ENCODE measurements at regions not wholly inside any gene's neighbourhood (a gene's known extent, or its start where the extent isn't known, plus 50 kb on each side); places are given as distances from the start of the nearest gene placed in this dataset.

DNA sequence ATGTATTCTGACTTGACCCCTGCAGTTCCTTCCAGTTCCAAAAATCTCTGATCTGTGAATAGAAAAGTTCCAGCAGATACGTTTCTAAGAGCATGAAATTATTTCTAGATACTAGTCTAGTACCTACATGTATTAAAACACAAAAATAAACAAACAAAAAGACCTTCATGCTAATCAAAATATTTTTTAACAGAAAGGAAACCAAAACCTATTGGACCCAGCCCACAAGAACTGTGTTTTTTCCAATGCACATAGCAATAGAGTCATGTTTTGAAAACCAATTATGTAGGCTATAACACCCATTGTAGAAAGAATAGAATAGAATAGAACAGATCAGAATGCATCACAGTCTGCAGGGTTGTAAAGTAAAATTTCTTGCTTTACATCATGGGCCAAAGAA, 158.6 kb upstream of the TNFAIP3 start:
- Histone ChIP-seq H3K27me3 (no peaks in the 10 kb centered on the region), H3K4me3 (no peak overlapping the region), H3K27ac (peak overlapping the region in 2 of 4 donors; percentile 5 to 35), H3K9me3 (no peaks in the 10 kb centered on the region), H3K4me1 (peaks cover 0 to 26% (median 6%) of the 10 kb centered on the region in 4 donors), H3K36me3 (no peaks in the 10 kb centered on the region)
- intact Hi-C loops (cut with DNase I), result loop anchor here (1.0 to 10.0 kb wide), 3 partner anchors 159 to 399 kb away; partner anchors contain the start of genes PERP and TNFAIP3
- 58 to 66% methylated on average over 1 of the region's 1 CpG for WGBS, 2 donors
- TF ChIP-seq, protein P1, sequence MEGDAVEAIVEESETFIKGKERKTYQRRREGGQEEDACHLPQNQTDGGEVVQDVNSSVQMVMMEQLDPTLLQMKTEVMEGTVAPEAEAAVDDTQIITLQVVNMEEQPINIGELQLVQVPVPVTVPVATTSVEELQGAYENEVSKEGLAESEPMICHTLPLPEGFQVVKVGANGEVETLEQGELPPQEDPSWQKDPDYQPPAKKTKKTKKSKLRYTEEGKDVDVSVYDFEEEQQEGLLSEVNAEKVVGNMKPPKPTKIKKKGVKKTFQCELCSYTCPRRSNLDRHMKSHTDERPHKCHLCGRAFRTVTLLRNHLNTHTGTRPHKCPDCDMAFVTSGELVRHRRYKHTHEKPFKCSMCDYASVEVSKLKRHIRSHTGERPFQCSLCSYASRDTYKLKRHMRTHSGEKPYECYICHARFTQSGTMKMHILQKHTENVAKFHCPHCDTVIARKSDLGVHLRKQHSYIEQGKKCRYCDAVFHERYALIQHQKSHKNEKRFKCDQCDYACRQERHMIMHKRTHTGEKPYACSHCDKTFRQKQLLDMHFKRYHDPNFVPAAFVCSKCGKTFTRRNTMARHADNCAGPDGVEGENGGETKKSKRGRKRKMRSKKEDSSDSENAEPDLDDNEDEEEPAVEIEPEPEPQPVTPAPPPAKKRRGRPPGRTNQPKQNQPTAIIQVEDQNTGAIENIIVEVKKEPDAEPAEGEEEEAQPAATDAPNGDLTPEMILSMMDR (IDR thresholded peaks at IDR 0.05), result no peak
- TF ChIP-seq POLR2A (IDR thresholded peaks at IDR 0.05) (no peak), EP300 (IDR thresholded peaks at IDR 0.05) (no peak), POLR2AphosphoS5 (IDR thresholded peaks at IDR 0.05) (no peak)
- no peak for DNase-seq

DNA sequence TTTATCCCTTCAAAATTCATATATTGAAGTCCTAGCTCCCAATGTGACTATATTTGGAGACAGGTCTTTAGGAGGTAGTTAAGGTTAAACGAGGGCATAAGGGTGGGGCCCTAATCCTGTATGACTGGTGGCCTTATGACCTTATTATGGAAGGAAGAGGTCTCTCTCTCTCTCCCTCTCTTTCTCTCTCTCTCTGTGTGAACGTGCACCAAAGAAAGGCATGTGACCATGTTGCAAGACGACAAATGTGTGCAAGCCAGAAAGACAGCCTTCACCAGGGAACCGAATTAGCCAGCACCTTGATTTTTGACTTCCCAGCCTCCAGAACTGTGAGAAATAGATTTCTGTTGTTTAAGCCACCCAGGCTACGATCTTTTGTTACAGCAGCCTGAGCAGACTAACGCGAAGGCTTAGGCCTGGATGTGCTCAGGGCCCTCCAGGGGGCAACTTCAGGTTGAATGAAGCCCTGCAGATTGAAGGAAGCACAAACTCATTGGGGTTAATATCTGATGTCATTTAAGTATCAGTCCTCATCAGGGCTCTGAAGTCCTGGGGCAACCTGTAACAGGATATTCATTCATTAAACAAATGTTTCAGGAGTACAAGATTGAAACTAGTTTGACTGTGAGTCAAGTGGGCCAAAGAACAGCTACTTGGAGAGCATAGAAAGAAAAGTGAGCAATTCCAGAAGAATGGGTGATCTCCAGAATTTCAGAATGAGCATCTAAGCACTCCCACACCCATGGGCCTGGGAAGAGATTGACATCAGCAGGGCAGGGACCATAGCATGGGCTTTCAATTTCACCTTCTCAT, 157.4 kb upstream of the TNFAIP3 start:
- Histone ChIP-seq H3K9me3 (no peaks in the 10 kb centered on the region), H3K27ac (no peak overlapping the region), H3K4me1 (peaks cover 0 to 23% (median 6%) of the 10 kb centered on the region in 4 donors), H3K4me3 (no peak overlapping the region), H3K36me3 (no peaks in the 10 kb centered on the region), H3K27me3 (no peaks in the 10 kb centered on the region)
- DNase-seq, result no peak
- intact Hi-C loops (cut with DNase I), result loop anchor here (5.0 to 10.0 kb wide), 2 partner anchors 265 to 398 kb away; partner anchors contain the start of gene PERP
- WGBS, 2 donors, result 89 to 92% methylated on average over 7 of the region's 7 CpGs
- TF ChIP-seq, protein P1 (IDR thresholded peaks at IDR 0.05), result no peak
- TF ChIP-seq POLR2AphosphoS5 (IDR thresholded peaks at IDR 0.05) (no peak), EP300 (IDR thresholded peaks at IDR 0.05) (no peak), POLR2A (IDR thresholded peaks at IDR 0.05) (no peak)

- no peak overlapping the region for H3K4me3 ChIP-seq
- intact Hi-C loops (cut with DNase I), result no loop called here
- no peaks in the 10 kb centered on the region for H3K27me3 ChIP-seq
- WGBS, 2 donors, result 78 to 92% methylated on average over 1 of the region's 1 CpG
- no peaks in the 10 kb centered on the region for H3K36me3 ChIP-seq
- no peak for DNase-seq
- no peaks in the 10 kb centered on the region for H3K9me3 ChIP-seq
- TF ChIP-seq, protein P1 (IDR thresholded peaks at IDR 0.05), result no peak
- no peak for TF ChIP-seq POLR2AphosphoS5 (IDR thresholded peaks at IDR 0.05)
- TF ChIP-seq POLR2A (IDR thresholded peaks at IDR 0.05), result no peak
- no peak for TF ChIP-seq EP300 (IDR thresholded peaks at IDR 0.05)
- no peak overlapping the region for H3K27ac ChIP-seq
- peaks cover 0 to 12% (median 4%) of the 10 kb centered on the region in 4 donors for H3K4me1 ChIP-seq
Observed at GRCh38 chr6:137711972-137712371, 155.1 kb upstream of the TNFAIP3 start.

DNA sequence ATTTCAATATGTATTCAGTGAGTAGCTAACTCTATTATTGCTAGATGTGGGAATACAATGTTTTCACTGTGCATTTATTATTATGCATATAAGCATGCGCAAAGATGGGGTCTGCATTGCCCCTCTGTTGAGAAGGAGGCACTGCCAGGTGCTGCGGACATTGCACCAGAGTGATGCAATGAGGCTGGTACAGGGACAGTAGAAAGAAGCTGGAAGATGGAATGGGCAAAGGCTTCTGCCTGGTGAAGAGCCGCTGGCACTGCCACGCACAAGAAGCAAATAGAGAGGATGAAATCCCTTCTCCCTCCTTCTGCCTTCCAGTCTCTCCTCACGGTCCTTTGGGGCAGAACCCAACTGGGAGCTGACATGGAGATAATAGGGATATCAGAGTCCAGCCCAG, 154.5 kb upstream of the TNFAIP3 start:
- TF ChIP-seq POLR2AphosphoS5 (IDR thresholded peaks at IDR 0.05), result no peak
- TF ChIP-seq, protein P1 (IDR thresholded peaks at IDR 0.05), result no peak
- intact Hi-C loops (cut with DNase I), result no loop called here
- H3K36me3 ChIP-seq, result no peaks in the 10 kb centered on the region
- WGBS, 2 donors, result 97% methylated on average over 5 of the region's 5 CpGs
- DNase-seq, result no peak
- no peaks in the 10 kb centered on the region for H3K9me3 ChIP-seq
- no peaks in the 10 kb centered on the region for H3K27me3 ChIP-seq
- peaks cover 0 to 11% (median 4%) of the 10 kb centered on the region in 4 donors for H3K4me1 ChIP-seq
- H3K27ac ChIP-seq, result no peak overlapping the region
- no peak overlapping the region for H3K4me3 ChIP-seq
